NK-92 (cell line): ENCODE measurements at regions not wholly inside any gene's neighbourhood (a gene's known extent, or its start where the extent isn't known, plus 50 kb on each side); places are given as distances from the start of the nearest gene placed in this dataset.

Source experiments
- DNase-seq: peaks from one replicate; lab custom pipeline; 2025; ENCODE audit not compliant: unreplicated experiment; lab: John Stamatoyannopoulos, UW

DNA sequence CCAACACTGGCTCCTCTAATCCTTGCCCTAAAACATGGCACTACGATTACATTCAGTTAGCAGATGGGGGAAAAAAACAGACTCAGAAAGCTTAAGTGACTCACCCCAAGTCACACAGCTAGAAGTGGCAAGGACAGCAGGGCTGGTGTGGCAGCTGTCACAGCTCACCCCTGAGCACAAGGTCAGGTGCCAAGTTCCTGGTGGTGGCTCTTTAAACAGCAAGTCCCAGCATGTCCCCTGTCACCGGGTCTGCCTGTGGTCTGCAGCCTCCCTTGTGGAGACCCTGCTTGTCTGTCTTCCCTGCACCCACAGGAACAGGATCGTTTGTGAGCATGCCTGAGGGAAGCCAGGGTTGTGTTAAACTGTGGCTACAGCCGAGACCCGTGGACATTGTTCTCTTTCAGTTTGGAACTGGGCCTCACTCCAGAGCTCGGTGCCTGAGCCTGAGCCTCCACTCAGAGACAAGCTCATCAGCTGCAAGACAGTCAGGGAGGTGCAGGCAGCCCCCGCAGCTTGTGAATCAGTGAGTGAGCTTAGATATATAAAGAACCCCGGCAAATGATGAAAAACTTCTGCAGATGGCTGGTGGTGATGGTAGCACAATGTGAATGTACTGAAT lies 260.8 kb downstream of the BCOR start:
- no peak for DNase-seq

DNA sequence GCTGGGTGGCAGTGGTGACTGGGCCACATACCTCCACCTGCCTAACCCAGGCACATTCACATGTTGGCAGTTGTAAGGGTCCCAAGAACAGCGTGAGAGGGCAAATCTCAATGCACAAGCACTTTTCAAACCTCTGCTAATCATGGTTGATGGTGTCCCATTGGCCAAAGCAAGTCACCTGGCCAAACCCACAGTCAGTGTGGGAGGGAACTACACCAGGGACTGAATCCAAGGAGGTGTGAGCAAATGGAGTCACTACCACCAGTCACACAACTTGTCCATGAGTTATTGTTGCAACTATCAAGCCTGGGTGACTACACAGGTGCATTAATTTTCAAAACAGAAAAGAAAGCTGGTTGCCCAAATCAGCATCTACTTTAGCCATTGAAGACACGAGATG lies 260.1 kb downstream of the BCOR start:
- no peak for DNase-seq

DNA sequence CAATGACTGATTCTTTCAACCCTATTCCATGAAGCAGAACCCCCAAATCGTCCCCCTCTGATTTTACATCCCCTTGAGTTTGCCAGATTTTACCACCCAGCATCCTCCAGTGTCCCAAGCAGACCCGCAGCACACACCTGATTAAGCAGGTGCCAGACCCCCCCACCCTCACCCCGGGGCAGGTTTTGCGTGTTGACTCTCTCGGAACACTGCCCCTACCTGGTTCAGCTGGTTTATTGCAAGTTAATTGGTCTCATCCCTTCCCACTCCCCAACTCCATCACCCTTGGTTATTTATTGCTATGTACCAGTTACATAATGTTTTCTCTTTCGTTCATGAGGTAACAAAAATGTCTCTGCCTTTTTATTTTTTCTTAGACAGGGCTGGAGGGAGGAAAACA lies 258.4 kb downstream of the BCOR start:
- DNase-seq = no peak

DNA sequence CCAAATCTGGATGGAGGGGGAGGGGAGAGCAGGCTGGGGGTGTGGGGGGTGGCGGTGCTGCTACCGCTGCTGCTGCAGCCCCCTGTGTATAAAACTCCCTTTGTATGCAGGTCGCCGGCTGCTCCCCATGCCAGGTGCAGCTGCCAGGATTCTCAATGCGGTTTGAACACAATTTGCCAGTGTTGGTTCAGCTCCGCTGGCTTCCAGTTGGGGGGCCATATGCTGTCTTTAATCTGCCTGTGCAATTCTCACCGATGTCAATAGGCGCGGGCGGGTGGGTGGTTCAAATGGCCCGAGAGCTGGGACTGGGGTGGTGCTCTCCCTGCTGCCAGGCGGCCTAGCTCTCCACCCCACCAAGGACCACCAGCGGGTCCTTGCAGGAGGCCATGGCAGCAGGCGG lies 257.6 kb downstream of the BCOR start:
- no peak for DNase-seq

DNA sequence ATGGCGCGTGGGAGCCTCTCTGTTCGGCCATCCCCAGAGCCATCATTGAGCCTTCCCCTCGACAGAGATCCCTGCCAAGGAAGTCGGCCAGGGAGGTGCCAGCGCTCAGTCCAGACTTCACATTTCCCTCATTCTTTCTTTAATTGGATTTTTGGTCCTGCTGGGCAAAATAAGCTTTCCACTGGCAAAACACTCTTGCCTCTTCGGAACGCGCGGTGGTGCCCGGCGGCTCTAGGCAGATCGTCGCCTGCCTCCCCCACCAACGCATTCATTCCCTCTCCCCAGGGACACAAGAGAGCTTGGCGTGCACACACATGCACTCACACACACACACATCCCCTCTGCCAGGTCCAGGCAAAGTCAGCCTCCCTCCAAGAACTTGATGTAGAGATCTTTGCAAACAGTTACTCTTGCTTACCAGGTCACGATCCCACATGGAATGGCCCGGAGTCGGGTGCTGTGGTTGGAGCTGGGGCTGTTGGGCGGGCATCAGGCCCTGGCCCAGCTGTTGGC lies 257.1 kb downstream of the BCOR start:
- DNase-seq = no peak

DNA sequence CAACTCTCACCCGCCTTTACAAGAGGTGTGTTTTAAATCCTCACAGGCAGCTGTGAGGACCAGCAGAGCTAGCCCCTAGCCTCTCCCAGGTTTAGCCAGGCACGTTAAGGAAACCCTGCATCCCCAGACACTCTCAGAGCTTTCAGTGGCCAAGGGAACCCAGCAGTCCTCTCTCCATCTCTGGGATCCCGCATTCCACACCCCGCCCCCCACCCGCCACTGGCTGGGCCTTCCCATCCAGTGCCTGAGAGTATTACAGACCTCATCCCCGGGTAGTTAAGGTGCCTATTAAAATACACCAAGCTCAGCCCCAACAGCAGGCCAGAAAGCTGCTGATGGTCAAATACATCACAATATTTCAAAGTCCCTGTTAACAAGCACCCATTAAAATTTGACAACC lies 256.2 kb downstream of the BCOR start:
- DNase-seq = no peak

DNA sequence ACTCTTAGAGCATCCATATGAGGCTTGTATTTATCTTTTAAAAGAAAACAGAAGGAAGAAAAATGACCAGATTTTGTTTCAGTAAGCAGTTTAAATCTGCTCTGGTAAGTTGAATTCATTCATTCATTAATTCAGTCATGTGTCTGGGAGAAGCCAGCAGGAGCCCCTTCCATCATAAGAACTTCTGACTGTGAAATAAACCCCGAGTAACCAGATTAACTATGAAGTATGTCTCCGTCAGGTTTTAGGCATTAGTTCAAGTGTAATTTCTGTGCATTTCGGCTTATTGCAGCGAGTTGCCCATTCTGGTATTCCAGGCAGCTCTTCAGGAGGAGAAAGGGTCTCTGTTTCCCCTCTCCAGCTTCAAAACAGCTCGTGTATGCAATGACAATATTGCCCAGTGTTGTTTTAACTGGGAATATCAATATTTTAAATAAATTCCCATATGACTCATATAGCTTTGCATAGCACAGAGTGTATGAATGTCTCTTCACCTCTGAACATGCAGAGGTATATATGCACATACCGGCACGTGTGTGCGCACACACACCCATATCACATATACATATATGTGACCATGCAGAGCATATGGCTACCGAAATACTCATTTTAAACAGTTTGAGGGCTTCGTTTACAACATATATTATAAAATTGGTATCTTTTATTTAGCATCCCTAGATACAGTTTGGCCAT lies 255.3 kb downstream of the BCOR start:
- no peak for DNase-seq

DNA sequence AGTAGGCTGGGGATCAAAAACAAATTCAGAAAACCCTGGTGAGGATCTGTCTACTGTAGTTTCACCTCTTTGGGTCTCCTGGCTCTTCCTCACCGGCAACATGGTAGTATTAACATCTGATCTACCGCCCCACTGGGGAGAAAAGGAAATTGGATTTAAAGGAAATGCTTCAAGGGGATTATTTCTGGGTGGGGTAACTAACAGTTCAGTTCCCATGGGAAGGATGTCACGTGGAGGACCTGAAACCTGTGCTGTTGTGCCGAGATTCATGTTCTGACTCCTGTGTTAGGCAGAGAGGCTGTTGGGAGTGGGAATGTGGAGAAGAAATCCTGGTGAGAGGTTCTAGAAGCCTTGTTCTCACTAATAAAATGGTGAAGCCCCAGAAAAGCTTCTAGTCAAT lies 254.4 kb downstream of the BCOR start:
- DNase-seq = no peak

DNA sequence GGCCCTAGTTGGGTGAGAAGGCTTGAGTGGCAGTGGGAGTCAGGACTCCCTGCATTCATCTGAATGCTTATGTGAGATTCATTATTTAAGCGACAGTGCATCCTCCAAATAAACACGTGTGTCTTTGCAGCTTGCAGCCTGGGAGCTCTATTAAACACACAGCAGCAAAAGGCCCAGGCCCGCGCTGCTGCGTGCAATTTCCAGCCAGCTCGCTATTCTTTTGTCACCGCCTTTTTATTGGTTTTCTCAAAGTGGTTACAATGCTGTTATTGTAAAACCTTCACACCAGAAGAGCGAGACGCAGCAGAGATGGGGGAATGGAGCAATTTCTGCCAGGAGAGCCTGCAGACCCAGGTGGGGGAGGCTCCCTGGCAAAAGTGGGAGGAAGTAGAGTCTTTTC lies 252.5 kb downstream of the BCOR start:
- no peak for DNase-seq

DNA sequence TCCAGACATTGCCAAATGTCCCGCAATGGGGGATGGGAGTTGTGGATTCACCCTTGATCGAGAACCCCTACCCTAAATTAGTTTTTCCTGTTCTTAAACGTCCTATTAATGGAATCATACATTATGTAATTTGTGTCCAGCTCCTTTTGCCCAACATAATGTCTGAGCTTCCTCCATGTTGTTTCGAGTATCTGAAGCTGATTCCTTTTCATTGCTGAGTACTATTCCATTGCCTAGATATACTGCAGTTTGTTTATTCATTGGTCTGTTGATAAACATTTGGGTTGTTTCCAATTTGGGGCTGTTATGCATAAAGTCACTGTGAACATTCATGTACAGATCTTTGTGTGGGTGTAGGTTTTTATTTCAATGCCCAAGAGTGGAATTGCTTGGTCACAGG lies 251.3 kb downstream of the BCOR start:
- DNase-seq = no peak

DNA sequence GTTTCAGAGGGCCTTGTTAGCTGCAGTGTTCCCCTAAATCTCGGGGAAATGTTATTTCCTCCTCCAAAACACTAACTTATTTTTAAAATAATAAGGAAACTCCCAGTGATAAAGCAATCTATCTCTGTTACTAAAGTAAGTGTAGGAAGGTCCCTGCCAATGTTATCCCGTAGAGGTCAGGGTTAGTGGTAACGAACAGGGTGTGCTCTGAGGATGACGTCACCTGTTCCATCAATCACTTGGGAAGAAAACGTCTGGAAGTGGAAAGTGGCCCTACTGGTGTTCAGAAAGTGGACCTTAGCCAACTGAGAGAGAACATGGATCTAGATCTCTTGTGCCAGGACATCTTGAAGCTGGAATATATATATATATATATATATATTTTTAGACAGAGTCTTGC lies 249.5 kb downstream of the BCOR start:
- no peak for DNase-seq

DNA sequence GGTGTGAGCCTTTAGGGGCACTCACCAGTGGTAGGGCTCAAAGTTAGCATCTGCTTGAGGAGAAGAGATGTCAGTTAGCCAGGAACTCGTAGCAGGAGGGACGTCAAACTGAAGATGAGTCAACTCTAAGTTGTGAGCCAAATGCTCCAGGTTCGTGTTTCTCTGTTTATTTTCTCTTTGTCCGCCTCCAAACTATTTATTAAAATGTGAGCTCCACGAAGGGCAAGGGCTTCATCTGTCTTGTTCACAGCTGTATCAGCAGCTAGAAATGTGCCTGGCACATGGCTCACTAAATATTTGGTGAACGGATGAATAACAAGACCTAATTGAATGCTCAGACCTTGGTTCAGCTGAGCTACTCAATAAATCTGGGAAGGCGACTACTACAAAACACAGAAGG lies 248.9 kb downstream of the BCOR start:
- no peak for DNase-seq

DNA sequence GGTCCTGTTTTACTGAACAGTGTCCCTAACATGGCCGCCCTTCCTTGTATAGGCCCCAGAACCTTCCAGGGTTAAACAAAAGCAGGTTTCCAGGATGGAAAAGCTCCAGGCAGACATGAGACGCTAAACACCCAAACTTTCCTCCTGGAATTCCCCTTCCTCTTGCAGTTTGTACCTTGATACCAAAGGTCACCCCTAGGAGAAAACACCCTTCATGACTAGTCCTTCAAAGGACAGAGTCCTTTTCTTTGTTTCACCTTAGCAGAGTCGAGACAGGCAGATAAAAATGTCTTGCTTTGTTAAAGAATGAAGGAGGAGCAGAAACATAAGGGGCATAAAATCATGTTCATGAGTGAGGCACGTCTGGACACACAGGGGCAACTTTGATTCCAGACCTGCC lies 247.5 kb downstream of the BCOR start:
- no peak for DNase-seq

DNA sequence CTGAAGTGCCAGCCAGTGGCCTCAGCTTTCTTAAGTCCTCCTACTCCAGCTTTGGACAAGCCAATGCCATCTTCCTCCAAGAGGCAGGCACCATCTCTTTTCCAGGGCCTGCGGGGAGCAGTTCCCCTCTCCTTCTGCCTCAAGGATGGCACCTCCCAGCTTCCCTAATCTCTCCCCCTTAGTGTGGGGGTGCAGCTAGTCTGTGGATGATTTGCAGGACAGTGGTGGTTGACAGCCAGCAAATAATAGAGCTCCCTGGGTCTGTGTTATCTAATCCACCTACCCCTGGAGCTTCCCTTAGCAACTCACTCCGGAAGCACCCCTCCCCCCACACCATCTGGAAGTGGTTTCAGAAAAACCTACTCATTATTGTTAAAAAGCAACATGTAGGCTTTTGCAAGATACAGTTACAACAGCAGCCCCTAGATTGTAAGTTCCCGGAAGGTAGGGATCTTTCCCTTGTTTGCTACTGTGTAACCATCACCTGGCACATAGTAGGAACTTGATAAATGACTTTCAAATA lies 247.1 kb downstream of the BCOR start:
- no peak for DNase-seq

DNA sequence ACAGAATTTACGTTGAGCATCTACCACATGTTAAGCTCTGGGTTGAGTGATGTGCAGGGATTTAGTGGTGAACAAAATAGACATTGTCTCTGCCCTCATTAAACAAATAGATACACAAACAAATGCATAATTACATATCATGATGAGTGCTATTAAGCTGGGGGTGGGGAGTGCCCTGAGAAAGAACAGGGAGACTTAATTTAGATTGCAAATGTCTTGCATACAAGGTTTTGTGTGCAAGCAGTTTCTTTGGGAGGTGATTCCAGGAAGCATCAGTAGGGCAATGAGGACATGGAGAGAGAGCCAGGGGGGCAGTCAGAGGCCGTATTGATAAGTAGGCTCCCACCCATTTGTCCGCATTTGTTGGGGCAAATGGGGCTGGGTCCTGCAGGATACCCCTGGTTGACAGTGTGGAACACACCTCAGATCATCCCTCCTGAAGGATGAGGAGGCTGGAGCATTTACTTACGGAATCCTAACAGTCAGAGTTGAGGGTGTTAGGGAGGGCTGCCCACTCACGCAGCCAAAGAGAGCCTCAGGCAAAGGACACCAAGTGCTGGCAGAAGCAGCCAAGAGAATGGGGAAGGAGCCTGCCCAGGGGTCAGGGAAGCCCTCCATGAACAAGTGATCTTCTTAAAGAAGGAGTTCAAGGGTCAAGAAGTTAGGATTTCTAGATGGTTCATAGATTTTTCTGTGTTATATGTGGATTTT lies 245.9 kb downstream of the BCOR start:
- no peak for DNase-seq

DNA sequence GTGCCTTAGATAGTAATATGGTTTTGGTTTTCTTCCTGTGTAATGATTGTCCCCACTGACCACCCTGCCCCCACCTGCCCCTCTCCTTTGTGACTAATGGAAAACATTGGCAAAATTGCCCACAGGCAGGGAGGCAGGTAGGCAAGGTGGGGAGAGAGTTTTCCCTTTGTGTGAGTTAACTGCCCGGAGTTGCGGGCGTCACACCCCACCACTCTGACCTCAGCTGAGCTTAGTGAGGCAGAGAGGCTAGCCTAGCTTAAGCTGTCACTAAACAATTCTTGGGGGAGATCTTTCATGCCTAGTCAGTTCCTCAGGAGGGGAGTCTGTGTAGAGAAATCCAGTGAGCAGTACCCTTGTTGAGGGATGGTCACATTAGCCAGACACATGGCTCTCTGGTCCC lies 245.3 kb downstream of the BCOR start:
- no peak for DNase-seq

DNA sequence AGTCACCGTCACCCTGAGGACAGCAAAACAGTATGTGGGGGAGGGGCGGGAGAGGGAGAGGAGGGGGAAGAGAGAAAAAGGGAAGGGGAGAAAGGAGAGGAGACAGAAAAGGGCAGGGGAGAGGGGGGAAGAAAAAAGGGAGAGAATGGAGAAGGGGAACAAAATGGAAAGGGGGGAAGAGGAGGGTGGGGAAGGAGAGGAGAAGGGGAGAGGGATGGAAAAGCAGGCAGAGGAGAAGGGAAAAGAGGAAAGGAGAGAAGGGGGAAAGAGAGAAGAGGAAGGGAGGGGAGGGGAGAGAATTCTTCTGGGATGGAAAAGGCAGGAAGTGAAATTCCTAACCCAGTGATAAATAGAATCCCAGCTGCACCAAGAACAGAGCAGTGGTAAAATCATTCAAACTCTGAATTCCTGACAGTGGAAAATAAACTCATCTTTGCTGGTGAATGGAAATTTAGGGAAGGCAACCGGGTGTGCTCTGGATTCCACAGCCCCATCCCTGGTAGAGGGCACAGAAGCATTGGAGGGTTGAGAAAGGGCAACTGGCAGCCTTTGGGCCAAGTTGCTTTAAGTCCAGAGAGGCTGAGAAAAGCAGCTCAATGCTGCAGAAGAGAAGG lies 244.2 kb downstream of the BCOR start:
- no peak for DNase-seq

DNA sequence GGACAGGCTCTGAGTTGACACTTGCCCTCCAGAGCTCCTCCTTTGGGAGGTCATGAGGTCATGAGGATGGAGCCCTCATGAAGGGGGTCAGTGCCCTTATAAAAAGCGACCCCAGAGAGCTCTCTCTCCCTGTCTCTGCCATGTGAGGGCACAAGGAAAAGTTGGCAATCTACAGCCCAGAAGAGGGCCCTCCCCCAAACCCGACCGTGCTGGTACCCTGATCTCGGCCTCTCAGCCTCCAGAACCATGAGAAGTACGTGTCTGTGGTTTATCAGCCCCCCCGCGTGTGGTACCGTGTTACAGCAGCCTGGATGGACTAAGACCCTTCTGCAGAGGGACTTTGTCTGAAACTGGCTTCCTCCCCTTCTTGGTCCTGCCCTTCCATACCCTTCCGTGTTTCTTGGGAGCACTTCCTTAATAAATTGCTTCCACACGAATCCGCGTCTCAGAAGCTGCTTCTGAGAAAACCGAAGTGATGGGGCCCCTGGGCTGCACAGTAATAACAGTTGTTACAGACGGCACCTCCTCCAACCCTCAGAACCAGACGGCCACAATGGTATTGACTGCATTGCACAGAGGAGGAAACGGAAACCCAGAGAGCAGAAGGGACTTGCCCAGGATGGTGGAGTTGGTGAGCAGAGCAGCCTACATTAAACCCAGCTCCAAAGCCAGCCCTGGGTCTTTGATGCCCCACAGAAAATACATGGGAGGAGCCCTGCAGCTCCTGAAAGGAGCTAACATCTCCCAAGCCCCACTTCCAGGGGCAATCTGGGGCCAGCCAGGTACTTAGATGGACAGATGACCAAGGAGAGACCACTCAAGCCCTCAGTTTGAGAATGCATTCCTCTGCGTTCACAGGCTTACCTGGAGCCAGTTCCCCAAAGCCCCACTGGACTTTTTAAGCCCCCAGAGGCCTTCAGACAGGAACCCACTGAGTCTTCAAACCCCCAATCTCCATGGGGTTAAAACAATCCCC lies 242.7 kb downstream of the BCOR start:
- DNase-seq = no peak

DNA sequence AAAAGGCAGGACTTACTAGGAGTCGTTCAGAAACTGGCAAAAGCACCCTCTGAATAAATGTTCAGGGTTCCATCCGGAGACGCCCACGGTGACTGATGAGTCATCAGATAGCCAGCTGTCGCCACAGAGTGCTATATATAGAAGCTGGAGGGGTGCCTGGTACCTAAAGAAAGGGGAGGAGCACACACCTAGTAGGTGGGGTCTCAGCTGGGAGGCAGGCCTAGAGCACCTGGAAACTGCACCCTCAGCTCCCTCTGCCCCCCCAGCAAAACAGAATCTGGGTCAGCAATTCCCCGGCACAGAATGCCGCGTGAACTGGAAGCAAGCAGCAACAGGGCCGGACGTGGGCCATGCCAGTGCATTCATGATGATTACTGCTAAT lies 242.0 kb downstream of the BCOR start:
- DNase-seq = no peak

DNA sequence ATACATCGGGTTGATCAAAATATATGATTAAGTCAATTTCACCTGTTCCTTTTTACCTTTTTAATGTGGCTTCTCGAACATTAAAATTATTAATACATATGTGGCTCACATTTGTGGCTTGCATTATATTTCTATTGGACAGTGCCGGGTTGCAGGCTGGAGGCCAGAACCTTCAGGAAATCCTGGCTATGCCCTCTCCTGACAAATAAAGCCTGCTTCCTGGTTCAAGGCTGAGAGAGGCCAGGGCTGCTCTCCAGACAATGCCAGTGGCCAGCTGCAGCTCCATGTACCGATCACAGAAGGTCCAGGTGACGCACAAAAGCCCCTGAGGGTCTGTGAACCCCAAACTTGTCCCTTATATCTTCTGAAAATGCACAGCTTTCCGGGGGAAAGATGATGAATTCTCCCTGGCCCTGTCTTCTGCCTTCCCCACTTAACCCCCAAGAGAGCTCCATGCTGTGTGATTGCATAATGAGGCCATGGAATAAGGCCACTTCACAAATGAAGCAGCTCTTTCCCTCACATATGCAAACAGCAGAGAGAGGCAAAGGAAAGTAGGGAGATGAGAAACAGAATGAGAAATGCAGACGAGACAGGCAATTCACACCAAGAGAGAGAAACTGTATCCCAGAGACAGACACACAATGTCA lies 241.2 kb downstream of the BCOR start:
- no peak for DNase-seq
